Kidney (tissue), 13 donors: ENCODE measurements at regions not wholly inside any gene's neighbourhood (a gene's known extent, or its start where the extent isn't known, plus 50 kb on each side); places are given as distances from the start of the nearest gene placed in this dataset.

Experiments used
- DNase-seq, 5 donors: peaks; one replicate each; pipeline ENCODE4 v3.0.0-alpha.2; 2013 to 2020
- FAIRE-seq: peaks from 2 replicates; lab custom pipeline; 2012; peaks lifted over from hg19 to GRCh38; lab: Jason Lieb, UNC
- H3K27ac ChIP-seq, 2 donors: one replicate each; pipeline ENCODE4 v1.7.0; 2013; ENCODE audit warnings: low read depth in 2 of 2, low read length in 2 of 2, inconsistent platforms in 1 of 2
- H3K27me3 ChIP-seq: one replicate; pipeline ENCODE4 v1.7.1; 2013; ENCODE audit warnings: low read length, inconsistent platforms; ENCODE audit not compliant: control insufficient read depth, insufficient read depth
- H3K36me3 ChIP-seq, 3 donors: one replicate each; pipeline versions ENCODE4 v1.7.0 to v1.7.1; 2013; ENCODE audit warnings: low read length in 3 of 3, control low read depth in 1 of 3, inconsistent platforms in 1 of 3; ENCODE audit not compliant: insufficient read depth in 3 of 3, control insufficient read depth in 2 of 3
- H3K4me1 ChIP-seq, 3 donors: one replicate each; pipeline versions ENCODE4 v1.7.0 to v1.7.1; 2013; ENCODE audit warnings: low read length in 3 of 3, inconsistent platforms in 1 of 3, low read depth in 1 of 3; ENCODE audit not compliant: control insufficient read depth in 2 of 3, insufficient read depth in 2 of 3
- H3K4me3 ChIP-seq, 3 donors: one replicate each; pipeline versions ENCODE4 v1.7.0 to v1.8.1; 2013; ENCODE audit warnings: low read length in 3 of 3, control low read depth in 1 of 3, inconsistent platforms in 1 of 3
- H3K9ac ChIP-seq, 3 donors: one replicate each; pipeline versions ENCODE4 v1.7.0 to v1.7.1; 2013; ENCODE audit warnings: low read length in 3 of 3, control low read depth in 1 of 3, inconsistent platforms in 1 of 3
- H3K9me3 ChIP-seq, 3 donors: one replicate each; pipeline versions ENCODE4 v1.7.0 to v1.7.1; 2013; ENCODE audit warnings: low read length in 3 of 3, control low read depth in 1 of 3, inconsistent platforms in 1 of 3; ENCODE audit not compliant: control insufficient read depth in 2 of 3, insufficient read depth in 1 of 3
- CTCF ChIP-seq: IDR thresholded peaks from 3 replicates; pipeline ENCODE4 v1.5.1; 2012; ENCODE audit warnings: mild to moderate bottlenecking, moderate library complexity, borderline replicate concordance; ENCODE audit not compliant: insufficient read depth; ENCODE audit errors: extremely low read depth
- intact Hi-C: fragments of 100-400 bp; cut with DNase I; formaldehyde crosslinking; loops from one replicate; pipeline ENCODE4 v1.11.1; 2022
- donor health status: control.
- donor health status: control.
- donor health status: control.
- donor health status: control.
- donor health status: control.
- donor health status: DM: yes; HTN: yes; CAD: no.
- donor health status: Normal renal cell carcinoma (clear cell type).

- H3K36me3 ChIP-seq, result no peaks in the 10 kb centered on the region
- DNase-seq (no peak), FAIRE-seq (no peak)
- TF ChIP-seq CTCF, result no peak
- no peaks in the 10 kb centered on the region for H3K4me1 ChIP-seq
- H3K27ac ChIP-seq, result no peak overlapping the region
- H3K4me3 ChIP-seq, result no peak overlapping the region
- no peaks in the 10 kb centered on the region for H3K27me3 ChIP-seq
- intact Hi-C loops, result no loop called here
- no peak overlapping the region for H3K9ac ChIP-seq
- H3K9me3 ChIP-seq, result no peaks in the 10 kb centered on the region
Measured at GRCh38 chr2:153373510-153374279, 104.9 kb downstream of the RPRM start.

- Histone ChIP-seq H3K4me3 (no peak overlapping the region), H3K27ac (no peak overlapping the region), H3K36me3 (no peaks in the 10 kb centered on the region), H3K27me3 (no peaks in the 10 kb centered on the region), H3K9ac (no peak overlapping the region), H3K9me3 (no peaks in the 10 kb centered on the region), H3K4me1 (no peaks in the 10 kb centered on the region)
- DNase-seq (peak in 1 of 5 donors; percentile 34), FAIRE-seq (no peak)
- intact Hi-C loops, result no loop called here
- TF ChIP-seq CTCF, result no peak
Measured at GRCh38 chr2:153360239-153360638, 118.3 kb downstream of the RPRM start.

- DNase-seq (no peak), FAIRE-seq (no peak)
- Histone ChIP-seq H3K27me3 (no peaks in the 10 kb centered on the region), H3K9ac (no peak overlapping the region), H3K27ac (no peak overlapping the region), H3K4me1 (no peaks in the 10 kb centered on the region), H3K4me3 (no peak overlapping the region), H3K36me3 (no peaks in the 10 kb centered on the region), H3K9me3 (no peaks in the 10 kb centered on the region)
- intact Hi-C loops, result no loop called here
- no peak for TF ChIP-seq CTCF
Measured at GRCh38 chr2:153354377-153354776, 124.2 kb downstream of the RPRM start.
